ENCODE measurements at regions not wholly inside any gene's neighbourhood (a gene's known extent, or its start where the extent isn't known, plus 50 kb on each side); places are given as distances from the start of the nearest gene placed in this dataset.
A peak's percentile ranks its signal among the peaks of the same experiment; 100 is the strongest.
"Not testable (repeated sequence)": the region's sequence is repeated elsewhere in the genome, so short reads cannot be mapped to it uniquely, and the experiment has no call there.

GRCh38 chr4:38298868-38299713 is 338.9 kb downstream of the PTTG2 start:
- no peak for TF ChIP-seq CTCF (IDR thresholded peaks at IDR 0.05; ENCODE audit: extremely low read depth, missing control alignments)
- no peak for DNase-seq (ENCODE audit: low spot score)

GRCh38 chr4:38302910-38303309 is 342.7 kb downstream of the PTTG2 start:
- DNase-seq (ENCODE audit: low spot score), result no peak
- no peak for TF ChIP-seq CTCF (IDR thresholded peaks at IDR 0.05; ENCODE audit: extremely low read depth, missing control alignments)

GRCh38 chr4:38304460-38304859 is 344.3 kb downstream of the PTTG2 start:
- DNase-seq (ENCODE audit: low spot score), result not testable (repeated sequence)

GRCh38 chr4:38306482-38307071 is 346.4 kb downstream of the PTTG2 start:
- peak; percentile 59 for DNase-seq (ENCODE audit: low spot score)
- no peak for TF ChIP-seq CTCF (IDR thresholded peaks at IDR 0.05; ENCODE audit: extremely low read depth, missing control alignments)

- DNase-seq (ENCODE audit: low spot score), result no peak
- no peak for TF ChIP-seq CTCF (IDR thresholded peaks at IDR 0.05; ENCODE audit: extremely low read depth, missing control alignments)
Observed at GRCh38 chr4:38308728-38309311, 348.6 kb downstream of the PTTG2 start.

- TF ChIP-seq CTCF (IDR thresholded peaks at IDR 0.05; ENCODE audit: extremely low read depth, missing control alignments), result no peak
- no peak for DNase-seq (ENCODE audit: low spot score)
Observed at GRCh38 chr4:38309471-38309870, 349.3 kb downstream of the PTTG2 start.

GRCh38 chr4:38310446-38311043 is 350.3 kb downstream of the PTTG2 start:
- no peak for TF ChIP-seq CTCF (IDR thresholded peaks at IDR 0.05; ENCODE audit: extremely low read depth, missing control alignments)
- DNase-seq (ENCODE audit: low spot score), result peak; percentile 80

Measured in GM20000 (cell line).